ENCODE measurements at regions not wholly inside any gene's neighbourhood (a gene's known extent, or its start where the extent isn't known, plus 50 kb on each side); places are given as distances from the start of the nearest gene placed in this dataset.
"Not testable (repeated sequence)": the region's sequence is repeated elsewhere in the genome, so short reads cannot be mapped to it uniquely, and the experiment has no call there.

DNA sequence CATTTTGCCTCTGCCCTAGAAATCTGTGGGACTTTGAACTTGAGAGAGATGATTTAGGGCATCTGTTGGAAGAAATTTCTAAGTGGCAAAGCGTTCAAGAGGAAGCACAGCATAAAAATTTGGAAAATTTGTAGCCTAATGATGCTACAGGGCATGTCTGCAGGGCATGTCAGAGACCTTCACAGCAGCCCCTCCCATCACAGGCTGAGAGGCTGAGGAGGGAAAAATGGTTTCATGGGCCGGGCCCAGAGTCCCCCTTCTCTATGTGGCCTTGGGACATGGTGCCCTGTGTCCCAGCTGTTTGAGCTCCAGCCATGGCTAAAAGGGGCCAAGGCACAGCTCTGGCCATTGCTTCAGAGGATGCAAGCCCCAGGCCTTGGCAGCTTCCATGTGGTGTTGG, 203.0 kb downstream of the STK31 start:
- intact Hi-C loops (cut with micrococcal nuclease) = no loop called here

DNA sequence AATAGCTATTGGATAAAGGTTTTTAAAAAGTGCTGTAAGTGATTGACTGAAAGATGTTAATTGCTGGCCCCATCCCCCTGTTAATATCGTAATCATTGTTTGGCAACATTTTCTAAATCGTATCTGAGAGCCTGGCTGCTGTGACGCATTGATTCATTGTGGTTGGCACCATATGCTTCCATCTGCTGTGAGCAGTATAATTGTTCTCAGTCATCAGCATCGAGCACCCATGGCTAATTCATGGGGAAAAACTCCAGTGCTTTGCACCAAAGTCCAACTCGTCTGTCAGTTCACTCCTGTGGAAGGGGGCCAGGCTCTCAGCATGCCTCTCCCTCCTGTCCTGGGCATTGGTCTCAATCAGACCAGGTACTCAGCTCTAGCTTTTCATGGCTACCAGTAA, 205.2 kb downstream of the STK31 start:
- H3K27ac Mint-ChIP-seq = no peak overlapping the region
- H3K36me3 Mint-ChIP-seq (ENCODE audit: low read depth) = no peaks in the 10 kb centered on the region

More for the DNA sequence above, 203.0 kb downstream of the STK31 start:
- Mint-ChIP-seq H3K4me1 (no peaks in the 10 kb centered on the region), H3K4me3 (no peak overlapping the region), H3K36me3 (ENCODE audit: low read depth) (no peaks in the 10 kb centered on the region), H3K27ac (no peak overlapping the region), H3K9me3 (peaks cover 5% of the 10 kb centered on the region), H3K27me3 (peaks cover 2% of the 10 kb centered on the region)
- no peak for DNase-seq

DNA sequence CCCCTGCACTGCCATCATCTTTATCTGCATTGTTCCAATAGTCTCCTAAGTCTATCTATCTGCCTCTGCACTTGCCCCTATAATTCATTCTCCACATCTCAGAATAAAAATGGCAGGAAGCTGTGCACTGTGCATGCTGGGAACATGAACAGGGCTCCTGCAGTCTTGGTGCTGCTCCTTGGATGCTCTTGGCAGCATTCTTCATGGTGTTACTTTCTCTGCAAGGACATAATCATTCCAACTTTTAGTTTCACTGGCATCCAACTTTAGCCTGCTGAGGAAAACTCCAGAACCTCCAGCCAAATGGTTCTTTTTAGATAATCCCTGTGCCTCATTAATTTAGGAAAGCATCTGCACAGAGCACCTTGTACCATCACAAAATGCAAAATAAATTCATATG, 208.3 kb downstream of the STK31 start:
- Mint-ChIP-seq H3K4me1 (no peaks in the 10 kb centered on the region), H3K36me3 (ENCODE audit: low read depth) (no peaks in the 10 kb centered on the region), H3K4me3 (no peak overlapping the region), H3K27ac (no peak overlapping the region), H3K9me3 (no peaks in the 10 kb centered on the region), H3K27me3 (peaks cover 5% of the 10 kb centered on the region)
- intact Hi-C loops (cut with micrococcal nuclease) = no loop called here
- DNase-seq = no peak

More for the DNA sequence above, 205.2 kb downstream of the STK31 start:
- H3K4me3 Mint-ChIP-seq = no peak overlapping the region
- peaks cover 5% of the 10 kb centered on the region for H3K9me3 Mint-ChIP-seq
- H3K4me1 Mint-ChIP-seq = no peaks in the 10 kb centered on the region
- no peak for DNase-seq
- H3K27me3 Mint-ChIP-seq = peaks cover 3% of the 10 kb centered on the region
- intact Hi-C loops (cut with micrococcal nuclease) = no loop called here

DNA sequence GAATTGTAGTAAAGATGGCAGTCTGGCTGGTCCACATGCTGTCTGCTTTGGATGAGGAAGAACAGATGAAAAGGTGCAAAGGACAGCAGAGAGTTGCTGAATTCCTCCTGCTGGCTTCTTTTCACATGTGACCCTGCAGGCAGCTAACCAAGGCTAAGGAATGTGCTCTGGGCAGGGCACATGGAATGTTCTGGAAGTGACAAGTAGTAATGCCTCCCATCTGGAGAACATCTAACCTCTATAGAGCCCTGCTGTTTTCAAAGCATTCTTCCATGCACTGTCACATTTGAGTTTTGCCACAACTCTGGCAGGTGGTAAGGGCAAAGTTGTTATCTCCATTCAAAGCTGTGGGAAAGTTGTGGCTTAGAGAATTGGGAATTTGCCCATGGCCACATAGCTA, 208.8 kb downstream of the STK31 start:
- no peak overlapping the region for H3K27ac Mint-ChIP-seq
- peaks cover 5% of the 10 kb centered on the region for H3K27me3 Mint-ChIP-seq

DNA sequence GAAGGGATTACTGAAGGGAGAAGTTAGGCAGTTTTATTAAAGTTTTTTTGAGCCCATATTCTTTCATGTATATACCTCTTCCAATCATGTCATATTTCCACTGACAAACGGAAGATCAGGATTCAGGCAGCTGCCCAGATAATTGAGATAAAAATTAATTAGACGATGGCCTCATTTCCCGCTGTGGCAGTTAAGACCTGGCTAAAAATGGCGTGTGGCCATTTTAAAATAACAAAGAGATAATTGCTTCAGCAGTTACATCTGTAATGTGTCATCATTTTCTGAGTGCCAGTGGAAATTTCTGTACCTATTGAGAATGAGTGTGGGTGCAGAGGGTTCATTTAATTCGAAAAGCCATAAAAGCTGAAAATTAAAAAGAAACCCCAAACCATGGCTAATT, 215.1 kb downstream of the STK31 start:
- no peaks in the 10 kb centered on the region for H3K4me1 Mint-ChIP-seq
- H3K36me3 Mint-ChIP-seq (ENCODE audit: low read depth) = no peaks in the 10 kb centered on the region
- no peak for DNase-seq
- H3K9me3 Mint-ChIP-seq = no peaks in the 10 kb centered on the region
- peaks cover 4% of the 10 kb centered on the region for H3K27me3 Mint-ChIP-seq
- H3K27ac Mint-ChIP-seq = no peak overlapping the region
- intact Hi-C loops (cut with micrococcal nuclease) = no loop called here
- H3K4me3 Mint-ChIP-seq = no peak overlapping the region

More for the DNA sequence above, 208.8 kb downstream of the STK31 start:
- DNase-seq = no peak
- H3K4me3 Mint-ChIP-seq = no peak overlapping the region
- H3K9me3 Mint-ChIP-seq = no peaks in the 10 kb centered on the region
- no peaks in the 10 kb centered on the region for H3K4me1 Mint-ChIP-seq
- intact Hi-C loops (cut with micrococcal nuclease) = no loop called here
- H3K36me3 Mint-ChIP-seq (ENCODE audit: low read depth) = no peaks in the 10 kb centered on the region

DNA sequence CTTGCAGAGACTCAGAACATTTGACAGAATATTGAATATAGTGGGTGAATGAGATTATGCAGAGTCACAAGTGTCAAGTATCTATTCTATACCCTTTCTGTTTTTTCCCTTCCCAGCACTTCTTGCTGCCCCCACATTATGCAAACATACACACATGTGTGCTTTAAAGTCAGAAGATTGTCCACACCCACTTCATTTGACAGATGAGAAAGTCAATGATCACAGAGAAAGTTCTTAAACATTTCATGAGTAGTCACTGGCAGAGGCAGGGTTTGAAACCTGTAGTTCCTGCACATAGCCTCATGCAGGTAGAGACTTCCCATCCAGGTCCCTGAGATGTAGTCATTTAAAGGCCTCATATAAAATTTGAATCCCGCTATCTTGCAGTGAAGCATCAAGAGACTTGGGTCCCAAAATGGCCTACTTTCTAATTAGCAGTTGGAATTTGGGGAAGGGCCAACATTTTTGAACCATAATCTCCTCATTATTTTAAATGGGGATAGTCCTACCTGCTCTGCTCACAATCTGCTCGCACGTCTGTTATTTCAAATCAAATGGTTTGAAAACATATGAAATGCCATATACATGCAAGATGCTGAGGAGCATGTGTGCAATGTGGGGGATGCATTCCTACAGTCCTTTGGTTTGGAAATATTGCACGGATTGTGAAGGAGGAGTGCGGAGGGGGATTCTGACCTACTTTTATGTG, 217.8 kb downstream of the STK31 start:
- H3K27me3 Mint-ChIP-seq = peaks cover 7% of the 10 kb centered on the region
- no peak overlapping the region for H3K4me3 Mint-ChIP-seq
- H3K36me3 Mint-ChIP-seq (ENCODE audit: low read depth) = no peaks in the 10 kb centered on the region
- no peaks in the 10 kb centered on the region for H3K4me1 Mint-ChIP-seq
- intact Hi-C loops (cut with micrococcal nuclease) = no loop called here
- no peaks in the 10 kb centered on the region for H3K9me3 Mint-ChIP-seq
- DNase-seq = no peak
- no peak overlapping the region for H3K27ac Mint-ChIP-seq

DNA sequence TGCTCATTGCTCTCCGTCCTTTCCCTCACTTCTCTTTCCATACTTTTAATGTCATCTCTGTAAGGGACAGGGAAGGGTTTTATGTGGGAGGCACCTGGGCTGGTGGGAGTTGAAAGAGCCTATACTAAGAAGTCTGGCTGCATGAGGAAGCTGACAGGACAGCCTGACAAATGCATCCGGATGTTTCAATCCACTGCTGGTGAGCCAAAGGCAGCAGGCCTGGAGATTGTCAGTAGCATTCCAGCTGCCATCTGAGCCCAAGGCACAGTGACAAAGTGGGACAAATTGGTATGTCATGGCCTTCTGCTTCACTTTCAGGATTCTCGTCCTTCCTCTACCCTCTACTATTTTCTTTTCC, 218.4 kb downstream of the STK31 start:
- Mint-ChIP-seq H3K27me3 (peaks cover 5% of the 10 kb centered on the region), H3K36me3 (ENCODE audit: low read depth) (no peaks in the 10 kb centered on the region), H3K4me1 (no peaks in the 10 kb centered on the region)

DNA sequence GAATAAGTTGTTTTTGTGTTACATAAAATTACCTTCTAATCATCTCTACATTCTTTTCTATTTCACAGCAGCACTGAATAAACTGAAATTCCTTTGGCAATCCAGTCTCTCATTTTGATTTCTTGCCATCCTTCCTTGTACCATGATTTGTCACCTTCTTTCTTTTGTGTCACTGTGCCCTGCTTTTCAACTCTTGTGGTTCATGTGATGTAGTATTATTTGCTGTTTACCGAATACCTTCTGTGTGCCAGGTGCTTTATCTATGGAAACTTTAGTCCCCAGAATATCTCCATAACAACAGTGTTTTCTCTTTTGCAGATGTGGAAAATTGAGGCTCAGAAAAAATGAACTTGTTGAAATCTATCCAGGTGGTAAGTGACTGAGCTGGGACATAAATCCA, 220.3 kb downstream of the STK31 start:
- intact Hi-C loops (cut with micrococcal nuclease) = no loop called here
- Mint-ChIP-seq H3K9me3 (no peaks in the 10 kb centered on the region), H3K4me1 (no peaks in the 10 kb centered on the region), H3K27me3 (peaks cover 11% of the 10 kb centered on the region), H3K4me3 (no peak overlapping the region), H3K36me3 (ENCODE audit: low read depth) (no peaks in the 10 kb centered on the region), H3K27ac (no peak overlapping the region)
- no peak for DNase-seq

More for the DNA sequence above, 218.4 kb downstream of the STK31 start:
- intact Hi-C loops (cut with micrococcal nuclease) = no loop called here
- Mint-ChIP-seq H3K9me3 (no peaks in the 10 kb centered on the region), H3K4me3 (no peak overlapping the region), H3K27ac (no peak overlapping the region)
- DNase-seq = no peak

DNA sequence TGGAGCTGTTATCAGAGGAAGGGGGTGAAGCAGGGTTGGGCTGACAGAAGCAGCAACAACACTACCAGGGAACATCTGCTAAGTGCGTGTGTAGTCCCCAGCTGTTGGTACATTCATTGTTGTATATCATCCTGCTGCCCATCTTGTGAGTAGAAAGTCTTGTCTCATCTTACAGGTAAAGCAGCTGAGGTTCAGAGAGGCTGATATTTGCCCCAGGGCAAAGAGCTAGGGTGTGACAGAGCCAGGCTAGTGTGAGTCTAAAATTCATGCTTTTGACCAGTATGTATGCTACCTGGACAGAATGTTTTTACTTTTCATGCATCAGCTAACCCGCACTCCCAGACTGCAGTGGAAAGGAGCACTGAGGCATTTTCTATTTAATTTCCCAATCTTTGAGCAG, 221.6 kb downstream of the STK31 start:
- no peak overlapping the region for H3K27ac Mint-ChIP-seq
- no peak overlapping the region for H3K4me3 Mint-ChIP-seq
- no peaks in the 10 kb centered on the region for H3K9me3 Mint-ChIP-seq
- no peaks in the 10 kb centered on the region for H3K4me1 Mint-ChIP-seq
- no peak for DNase-seq
- H3K27me3 Mint-ChIP-seq = peaks cover 17% of the 10 kb centered on the region
- H3K36me3 Mint-ChIP-seq (ENCODE audit: low read depth) = no peaks in the 10 kb centered on the region
- intact Hi-C loops (cut with micrococcal nuclease) = no loop called here

DNA sequence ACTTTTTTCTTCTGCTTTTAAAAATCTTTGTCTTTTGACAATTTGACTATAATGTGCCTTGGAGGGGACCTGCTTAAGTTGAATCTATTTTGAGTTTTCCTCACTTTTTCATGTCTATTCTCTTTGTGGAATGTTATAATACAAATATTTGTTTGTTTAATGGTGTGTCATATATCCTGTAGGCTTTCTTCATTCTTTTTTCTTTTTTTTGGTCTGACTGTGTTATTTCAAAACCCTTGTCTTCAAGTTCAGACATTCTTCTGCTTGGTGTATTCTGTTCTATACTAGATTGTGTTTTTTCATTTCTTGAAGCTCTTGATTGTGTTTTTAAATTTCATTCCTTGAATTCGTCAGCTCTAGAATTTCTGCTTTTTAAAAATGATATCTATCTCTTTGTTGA, 228.2 kb downstream of the STK31 start:
- H3K27ac Mint-ChIP-seq = no peak overlapping the region
- no peak for DNase-seq
- H3K4me1 Mint-ChIP-seq = no peaks in the 10 kb centered on the region
- intact Hi-C loops (cut with micrococcal nuclease) = no loop called here
- H3K9me3 Mint-ChIP-seq = no peaks in the 10 kb centered on the region
- no peaks in the 10 kb centered on the region for H3K36me3 Mint-ChIP-seq (ENCODE audit: low read depth)
- no peak overlapping the region for H3K4me3 Mint-ChIP-seq
- peaks cover 22% of the 10 kb centered on the region for H3K27me3 Mint-ChIP-seq

DNA sequence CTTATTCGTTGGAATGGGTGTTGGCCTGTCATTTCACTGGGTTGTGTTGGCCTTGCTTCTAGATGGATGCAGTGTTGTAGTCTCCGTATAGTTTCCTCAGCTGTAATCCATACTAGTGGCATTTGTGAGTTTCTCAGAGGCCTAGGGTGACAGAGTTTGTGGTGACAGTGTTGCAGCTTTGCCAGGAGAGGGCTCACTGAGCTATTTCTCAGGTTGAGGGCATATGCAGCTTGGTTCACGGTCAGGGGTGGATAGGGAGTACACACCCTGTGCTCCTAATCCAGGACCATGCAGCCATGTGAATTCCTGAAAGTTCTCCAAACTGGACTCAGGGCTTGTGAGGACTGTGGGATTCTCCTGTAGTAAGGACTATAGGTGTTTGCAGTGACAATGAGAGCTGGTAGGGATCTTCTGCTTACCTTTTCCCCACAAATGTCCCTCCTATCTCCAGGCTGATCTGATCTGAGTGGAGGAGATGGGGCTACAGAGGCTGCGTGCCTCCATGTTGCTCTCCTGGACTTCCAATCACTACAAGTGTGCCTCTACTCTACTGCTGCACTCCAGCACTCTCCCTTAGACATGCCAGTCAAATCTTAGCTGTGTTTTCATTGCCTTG, 229.0 kb downstream of the STK31 start:
- no peaks in the 10 kb centered on the region for H3K9me3 Mint-ChIP-seq
- no peaks in the 10 kb centered on the region for H3K36me3 Mint-ChIP-seq (ENCODE audit: low read depth)
- peak; percentile 57 for DNase-seq
- H3K4me1 Mint-ChIP-seq = no peaks in the 10 kb centered on the region
- H3K27me3 Mint-ChIP-seq = peaks cover 22% of the 10 kb centered on the region
- no peak overlapping the region for H3K27ac Mint-ChIP-seq
- no peak overlapping the region for H3K4me3 Mint-ChIP-seq
- intact Hi-C loops (cut with micrococcal nuclease) = no loop called here

DNA sequence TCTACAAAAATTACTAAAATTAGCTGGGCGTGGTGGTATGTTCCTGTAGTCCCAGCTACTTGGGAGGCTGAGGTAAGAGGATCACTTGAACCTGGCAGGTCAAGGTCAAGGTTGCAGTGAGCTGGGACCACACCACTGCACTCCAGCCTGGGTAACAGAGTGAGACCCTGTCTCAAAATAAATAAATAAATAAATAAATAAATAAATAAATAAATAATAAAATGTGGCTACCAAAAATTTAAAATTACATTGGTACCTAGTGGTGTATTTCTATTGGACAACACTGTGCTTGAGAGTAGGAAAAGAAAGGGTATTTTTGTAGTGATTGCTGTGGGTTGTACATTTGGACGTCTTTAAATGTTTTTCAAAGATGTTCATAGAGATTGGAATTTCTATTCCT, 229.7 kb downstream of the STK31 start:
- H3K9me3 Mint-ChIP-seq; DNase-seq; H3K27ac Mint-ChIP-seq; H3K4me1 Mint-ChIP-seq; intact Hi-C loops (cut with micrococcal nuclease); H3K4me3 Mint-ChIP-seq; H3K36me3 Mint-ChIP-seq (ENCODE audit: low read depth): not testable (repeated sequence)
- peaks cover 18% of the 10 kb centered on the region for H3K27me3 Mint-ChIP-seq

DNA sequence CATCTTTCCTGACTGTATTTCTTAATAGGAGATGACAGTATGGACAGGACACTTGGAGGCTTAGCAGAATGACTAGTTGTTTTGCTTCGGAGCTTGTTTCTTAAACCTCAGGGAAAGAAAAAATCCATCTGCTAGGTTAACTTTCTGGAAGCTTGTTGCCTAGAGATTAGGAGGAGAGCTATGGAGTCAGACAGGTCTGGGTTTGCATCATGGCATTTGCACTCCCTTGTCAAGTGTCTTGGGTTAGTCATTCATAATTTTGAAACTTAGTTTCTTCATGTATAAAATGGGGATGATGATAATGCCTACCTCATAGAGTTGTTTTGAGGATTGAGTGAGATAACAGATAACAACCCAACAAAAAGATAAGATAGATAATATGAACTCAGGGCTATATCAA, 231.5 kb downstream of the STK31 start:
- H3K36me3 Mint-ChIP-seq (ENCODE audit: low read depth) = no peaks in the 10 kb centered on the region
- no peaks in the 10 kb centered on the region for H3K4me1 Mint-ChIP-seq
- H3K9me3 Mint-ChIP-seq = no peaks in the 10 kb centered on the region
- DNase-seq = no peak
- intact Hi-C loops (cut with micrococcal nuclease) = no loop called here
- H3K27ac Mint-ChIP-seq = no peak overlapping the region
- H3K4me3 Mint-ChIP-seq = no peak overlapping the region
- H3K27me3 Mint-ChIP-seq = peaks cover 10% of the 10 kb centered on the region

DNA sequence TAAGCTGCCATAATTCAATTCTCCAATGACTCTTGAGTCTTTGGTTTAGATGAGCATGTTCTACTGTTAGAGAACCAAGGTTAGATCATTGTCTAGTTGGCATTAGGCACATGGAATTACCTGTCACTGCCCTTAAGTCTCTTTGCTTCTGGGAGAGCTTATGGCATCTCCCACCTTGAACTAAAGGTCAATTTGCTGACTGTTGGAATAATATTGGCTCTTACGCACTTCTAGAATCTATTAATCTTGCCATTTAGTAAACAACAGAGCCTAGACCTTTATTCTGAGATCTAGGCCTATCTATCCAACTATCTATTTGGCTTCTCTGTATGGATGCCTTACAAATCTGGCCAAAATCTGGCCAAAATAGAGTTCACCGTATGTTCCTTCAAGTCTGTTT, 232.0 kb downstream of the STK31 start:
- Mint-ChIP-seq H3K4me3 (no peak overlapping the region), H3K4me1 (no peaks in the 10 kb centered on the region), H3K27ac (no peak overlapping the region), H3K9me3 (peaks cover 5% of the 10 kb centered on the region), H3K36me3 (ENCODE audit: low read depth) (peaks cover 2% of the 10 kb centered on the region), H3K27me3 (peaks cover 12% of the 10 kb centered on the region)
- no peak for DNase-seq
- intact Hi-C loops (cut with micrococcal nuclease) = no loop called here

DNA sequence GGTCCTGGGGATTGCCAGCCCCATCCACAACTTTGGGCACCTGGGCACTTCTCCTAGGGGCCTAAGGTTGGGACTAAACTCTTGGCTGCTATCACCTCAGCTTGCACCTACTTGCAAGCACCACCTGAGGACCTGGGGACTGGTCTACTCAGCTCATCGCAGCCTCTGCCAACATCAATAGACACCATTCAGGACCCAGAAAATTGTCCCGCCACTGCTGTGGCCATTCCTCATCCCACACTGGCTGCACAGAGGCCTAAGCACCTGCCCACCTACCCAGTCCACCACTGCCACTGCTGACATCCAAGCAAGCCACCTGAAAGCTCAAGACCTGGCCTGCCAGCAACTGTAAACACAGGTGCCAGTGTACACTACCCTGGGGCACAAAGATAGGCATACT, 234.1 kb downstream of the STK31 start:
- intact Hi-C loops (cut with micrococcal nuclease) = no loop called here
- H3K4me3 Mint-ChIP-seq = no peak overlapping the region
- peaks cover 3% of the 10 kb centered on the region for H3K27me3 Mint-ChIP-seq
- DNase-seq = no peak
- H3K36me3 Mint-ChIP-seq (ENCODE audit: low read depth) = peaks cover 2% of the 10 kb centered on the region
- no peaks in the 10 kb centered on the region for H3K4me1 Mint-ChIP-seq
- H3K9me3 Mint-ChIP-seq = peaks cover 5% of the 10 kb centered on the region
- H3K27ac Mint-ChIP-seq = no peak overlapping the region

Data from activated CD4-positive, alpha-beta T cell treated with anti-CD3 and anti-CD28 coated beads, Interleukin-2, amount 10 ng/mL, durations not matched to agents 24 days and 14 days (primary cell).